ENCODE measurements at regions not wholly inside any gene's neighbourhood (a gene's known extent, or its start where the extent isn't known, plus 50 kb on each side); places are given as distances from the start of the nearest gene placed in this dataset.
"Not testable (repeated sequence)": the region's sequence is repeated elsewhere in the genome, so short reads cannot be mapped to it uniquely, and the experiment has no call there.

DNA sequence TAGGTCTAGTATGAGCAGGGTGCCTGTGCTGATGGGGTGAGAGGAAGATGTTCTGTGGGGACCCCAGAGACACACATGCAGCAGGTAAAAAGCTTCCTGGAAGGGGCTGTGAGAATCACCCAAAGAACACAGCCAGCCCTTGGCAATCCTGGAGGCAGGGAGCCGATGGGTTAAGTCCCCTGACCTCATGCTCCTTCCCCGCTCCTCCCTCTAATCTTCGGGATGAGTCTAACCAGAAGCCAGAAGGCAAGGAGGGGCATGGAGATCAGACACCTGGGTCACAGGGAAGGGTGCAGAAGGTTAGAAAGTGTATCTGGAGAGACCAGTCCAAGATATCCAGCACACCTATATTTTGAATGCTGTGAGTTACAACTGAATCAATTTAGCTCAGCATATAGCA is 274.1 kb upstream of the PAPPA start:
- no peak for DNase-seq (ENCODE audit: low read depth)

- no peak for DNase-seq (ENCODE audit: low read depth)
Measured at GRCh38 chr9:115880221-115880885, 273.2 kb upstream of the PAPPA start.

GRCh38 chr9:115882911-115883310 is 270.7 kb upstream of the PAPPA start:
- DNase-seq (ENCODE audit: low read depth) = no peak

DNA sequence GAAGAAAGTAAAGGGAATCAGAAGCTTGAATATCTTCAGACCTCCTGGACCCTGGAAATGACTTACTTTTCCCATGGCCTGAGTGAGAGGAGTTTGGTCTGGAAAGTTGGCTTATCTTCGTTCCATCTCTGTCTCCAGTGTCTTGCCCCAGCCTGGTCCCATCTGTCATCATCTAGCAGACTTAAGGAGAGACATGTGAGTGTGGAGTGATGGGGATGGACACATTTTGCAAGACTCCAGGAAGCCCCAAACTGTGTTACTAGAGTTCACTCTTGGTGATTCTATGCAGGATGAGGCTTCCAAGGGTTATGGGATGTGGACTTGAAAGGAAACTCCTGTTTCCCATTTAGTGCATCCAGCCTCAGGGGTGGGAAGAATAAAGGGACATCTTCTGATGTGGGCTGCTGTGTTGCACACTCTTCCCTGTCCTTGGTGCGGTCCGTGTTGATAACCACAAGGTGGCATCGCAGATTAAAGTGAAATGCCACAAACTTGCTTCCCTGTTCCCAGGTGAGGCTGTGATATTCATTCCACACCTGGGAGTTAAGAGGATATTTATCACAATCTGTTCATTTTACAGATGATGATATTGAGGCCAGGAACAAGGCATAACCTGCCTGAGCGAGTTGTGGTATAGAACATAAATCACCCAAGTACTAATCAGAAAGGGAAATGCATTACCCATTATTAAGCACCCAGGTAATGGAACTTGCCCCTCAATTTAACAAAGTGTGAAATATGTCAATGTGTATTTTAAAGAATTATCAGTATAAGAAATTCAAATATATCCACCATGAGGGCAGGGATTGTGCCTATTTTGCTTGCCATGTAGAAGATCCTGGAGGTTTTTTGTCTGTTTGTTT is 269.9 kb upstream of the PAPPA start:
- peak; percentile 69 for DNase-seq (ENCODE audit: low read depth)

GRCh38 chr9:115884846-115885245 is 268.7 kb upstream of the PAPPA start:
- no peak for DNase-seq (ENCODE audit: low read depth)

- DNase-seq (ENCODE audit: low read depth) = no peak
Measured at GRCh38 chr9:115888131-115888530, 265.5 kb upstream of the PAPPA start.

- DNase-seq (ENCODE audit: low read depth) = peak; percentile 43
Measured at GRCh38 chr9:115891929-115892328, 261.7 kb upstream of the PAPPA start.

GRCh38 chr9:115898478-115898877 is 255.1 kb upstream of the PAPPA start:
- DNase-seq (ENCODE audit: low read depth) = not testable (repeated sequence)

DNA sequence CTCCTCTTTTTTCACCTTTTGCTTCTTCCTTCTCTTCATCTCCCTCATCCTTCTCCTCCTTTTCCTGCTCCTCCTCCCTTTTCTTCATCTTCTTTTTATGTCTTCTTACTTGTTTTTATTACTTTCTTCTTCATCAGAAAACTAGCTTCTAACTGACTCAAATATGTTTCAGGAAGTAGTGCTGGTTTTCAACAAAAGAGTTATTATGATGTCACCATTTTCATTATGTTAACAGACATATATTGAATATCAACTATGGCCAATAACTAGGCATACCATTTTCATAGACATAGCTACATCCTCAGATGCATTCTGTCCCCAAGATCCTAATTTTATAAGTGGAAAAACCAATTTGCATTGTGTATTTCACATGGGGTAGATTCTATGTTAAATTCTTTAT is 252.9 kb upstream of the PAPPA start:
- no peak for DNase-seq (ENCODE audit: low read depth)

GRCh38 chr9:115910959-115911358 is 242.6 kb upstream of the PAPPA start:
- DNase-seq (ENCODE audit: low read depth) = no peak

DNA sequence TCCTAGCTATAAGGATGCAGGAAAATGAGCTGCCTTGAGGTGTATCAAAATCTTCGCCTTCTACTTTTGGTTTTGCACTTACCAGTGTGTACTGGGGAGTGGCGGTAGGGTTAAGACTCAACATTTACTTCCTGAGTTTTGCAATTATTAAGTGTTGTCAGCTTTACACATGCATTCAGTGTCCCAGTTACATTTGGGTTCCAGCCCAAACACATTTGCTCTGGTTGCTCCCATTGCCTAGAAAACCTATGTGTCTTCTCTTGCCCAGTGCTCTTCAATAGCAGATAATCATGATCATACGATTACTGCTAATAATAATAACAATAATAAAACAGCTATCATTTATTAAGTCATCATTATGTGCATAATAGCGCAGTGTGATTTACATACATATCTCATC is 241.5 kb upstream of the PAPPA start:
- DNase-seq (ENCODE audit: low read depth) = no peak

DNA sequence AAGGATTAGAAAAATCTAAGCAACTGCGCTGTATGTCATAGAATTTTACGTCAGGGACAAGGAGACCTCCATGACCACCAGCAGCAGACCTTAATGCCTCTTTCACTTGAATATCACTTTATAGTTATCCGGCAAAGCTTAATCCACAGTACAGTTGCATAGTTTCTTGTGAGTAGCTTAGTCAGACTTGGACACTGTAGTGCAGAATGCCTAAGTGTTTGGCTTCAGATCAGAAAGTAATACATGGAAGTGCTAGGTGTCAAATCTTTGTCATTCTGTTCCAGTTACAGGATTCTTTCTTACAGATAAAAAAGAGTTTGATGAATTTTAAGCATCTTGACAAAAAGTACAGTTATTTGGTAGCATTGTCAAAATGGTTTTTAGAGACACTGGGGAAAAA is 239.9 kb upstream of the PAPPA start:
- no peak for DNase-seq (ENCODE audit: low read depth)

GRCh38 chr9:115914291-115914690 is 239.3 kb upstream of the PAPPA start:
- DNase-seq (ENCODE audit: low read depth) = no peak

- no peak for DNase-seq (ENCODE audit: low read depth)
Measured at GRCh38 chr9:115921301-115921700, 232.3 kb upstream of the PAPPA start.

GRCh38 chr9:115922444-115922843 is 231.1 kb upstream of the PAPPA start:
- no peak for DNase-seq (ENCODE audit: low read depth)

DNA sequence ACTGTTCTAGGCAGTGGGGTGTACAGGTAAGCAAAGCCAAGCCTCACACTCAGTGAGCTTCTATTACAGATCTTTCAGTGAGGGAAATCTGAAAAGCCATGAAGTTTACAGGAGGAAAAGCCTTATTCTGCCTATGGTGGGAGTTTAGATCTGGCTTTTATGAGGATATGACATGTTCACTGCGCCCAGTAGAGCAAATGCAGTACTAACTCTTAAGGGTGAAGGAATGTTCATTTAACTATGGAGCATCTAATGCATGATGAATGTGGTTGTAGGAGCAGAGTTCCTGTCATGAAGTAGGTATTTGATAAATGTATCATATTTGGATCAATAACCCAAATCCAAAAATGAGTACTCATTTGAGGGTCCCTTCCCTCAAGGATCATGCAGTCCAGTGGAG is 230.2 kb upstream of the PAPPA start:
- no peak for DNase-seq (ENCODE audit: low read depth)

- DNase-seq (ENCODE audit: low read depth) = peak; percentile 76
Measured at GRCh38 chr9:115923903-115924668, 229.5 kb upstream of the PAPPA start.

GRCh38 chr9:115924669-115924987 is 229.0 kb upstream of the PAPPA start:
- no peak for DNase-seq (ENCODE audit: low read depth)

- DNase-seq (ENCODE audit: low read depth) = no peak
Measured at GRCh38 chr9:115925424-115925823, 228.2 kb upstream of the PAPPA start.

- DNase-seq (ENCODE audit: low read depth) = peak; percentile 7
Measured at GRCh38 chr9:115930472-115930871, 223.1 kb upstream of the PAPPA start.

GRCh38 chr9:115938479-115938878 is 215.1 kb upstream of the PAPPA start:
- no peak for DNase-seq (ENCODE audit: low read depth)

DNA sequence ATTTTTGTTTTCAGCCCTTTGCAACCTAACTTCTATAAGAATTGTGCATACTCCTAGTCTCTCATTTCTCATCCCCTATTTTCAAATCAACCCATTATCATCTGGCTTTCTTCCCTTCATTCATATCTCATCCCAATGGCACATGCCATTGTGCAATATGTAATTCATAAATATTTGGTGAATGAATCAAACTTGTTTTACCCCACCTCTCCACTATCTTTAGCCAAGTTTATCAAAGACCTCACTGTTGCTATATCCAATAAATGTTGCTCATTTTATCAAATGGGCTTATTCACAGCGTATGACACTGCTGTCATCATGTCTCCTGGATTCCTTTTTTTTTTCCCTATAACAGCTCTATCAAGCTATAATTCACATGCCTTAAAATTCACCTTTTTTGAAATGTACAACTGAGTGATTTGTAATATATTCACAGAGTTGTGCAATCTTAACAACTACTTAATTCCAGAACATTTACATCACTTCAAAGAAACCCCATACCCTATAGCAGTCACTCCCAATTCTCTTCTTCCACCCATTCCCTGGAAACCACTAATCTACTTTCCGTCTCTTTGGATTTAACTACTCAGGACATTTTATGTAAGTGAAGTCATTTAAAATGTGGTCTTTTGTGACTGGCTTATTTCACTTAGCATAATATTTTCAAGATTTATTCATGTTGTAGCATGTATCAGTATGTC is 214.4 kb upstream of the PAPPA start:
- peak; percentile 40 for DNase-seq (ENCODE audit: low read depth)
